LNCaP clone FGC (cell line): ENCODE measurements at regions not wholly inside any gene's neighbourhood (a gene's known extent, or its start where the extent isn't known, plus 50 kb on each side); places are given as distances from the start of the nearest gene placed in this dataset.
A peak's percentile ranks its signal among the peaks of the same experiment; 100 is the strongest.

ENCODE experiments used
- DNase-seq: peaks from one replicate; pipeline ENCODE4 v3.0.0-alpha.2; 2011; ENCODE audit warnings: low read depth
- H3K4me3 ChIP-seq: 2 replicates; pipeline ENCODE4 v1.5.1; 2011; ENCODE audit warnings: mild to moderate bottlenecking, low read depth, low read length, control low read depth
- TF ChIP-seq, protein P1 (sequence below): IDR thresholded peaks from 2 replicates; pipeline ENCODE4 v1.5.1; 2012; ENCODE audit warnings: mild to moderate bottlenecking; ENCODE audit not compliant: control insufficient read depth, insufficient read depth; ENCODE audit errors: extremely low read depth

GRCh38 chr18:44320619-44321460 lies 359.8 kb upstream of the SETBP1 start:
- TF ChIP-seq, protein P1, sequence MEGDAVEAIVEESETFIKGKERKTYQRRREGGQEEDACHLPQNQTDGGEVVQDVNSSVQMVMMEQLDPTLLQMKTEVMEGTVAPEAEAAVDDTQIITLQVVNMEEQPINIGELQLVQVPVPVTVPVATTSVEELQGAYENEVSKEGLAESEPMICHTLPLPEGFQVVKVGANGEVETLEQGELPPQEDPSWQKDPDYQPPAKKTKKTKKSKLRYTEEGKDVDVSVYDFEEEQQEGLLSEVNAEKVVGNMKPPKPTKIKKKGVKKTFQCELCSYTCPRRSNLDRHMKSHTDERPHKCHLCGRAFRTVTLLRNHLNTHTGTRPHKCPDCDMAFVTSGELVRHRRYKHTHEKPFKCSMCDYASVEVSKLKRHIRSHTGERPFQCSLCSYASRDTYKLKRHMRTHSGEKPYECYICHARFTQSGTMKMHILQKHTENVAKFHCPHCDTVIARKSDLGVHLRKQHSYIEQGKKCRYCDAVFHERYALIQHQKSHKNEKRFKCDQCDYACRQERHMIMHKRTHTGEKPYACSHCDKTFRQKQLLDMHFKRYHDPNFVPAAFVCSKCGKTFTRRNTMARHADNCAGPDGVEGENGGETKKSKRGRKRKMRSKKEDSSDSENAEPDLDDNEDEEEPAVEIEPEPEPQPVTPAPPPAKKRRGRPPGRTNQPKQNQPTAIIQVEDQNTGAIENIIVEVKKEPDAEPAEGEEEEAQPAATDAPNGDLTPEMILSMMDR: no peak
- no peak overlapping the region for H3K4me3 ChIP-seq
- no peak for DNase-seq

GRCh38 chr18:44321868-44322590 lies 358.7 kb upstream of the SETBP1 start:
- H3K4me3 ChIP-seq: no peak overlapping the region
- TF ChIP-seq, protein P1: no peak
- no peak for DNase-seq

- H3K4me3 ChIP-seq: no peak overlapping the region
- TF ChIP-seq, protein P1: no peak
- no peak for DNase-seq
Observed at GRCh38 chr18:44323125-44323524, 357.6 kb upstream of the SETBP1 start.

DNA sequence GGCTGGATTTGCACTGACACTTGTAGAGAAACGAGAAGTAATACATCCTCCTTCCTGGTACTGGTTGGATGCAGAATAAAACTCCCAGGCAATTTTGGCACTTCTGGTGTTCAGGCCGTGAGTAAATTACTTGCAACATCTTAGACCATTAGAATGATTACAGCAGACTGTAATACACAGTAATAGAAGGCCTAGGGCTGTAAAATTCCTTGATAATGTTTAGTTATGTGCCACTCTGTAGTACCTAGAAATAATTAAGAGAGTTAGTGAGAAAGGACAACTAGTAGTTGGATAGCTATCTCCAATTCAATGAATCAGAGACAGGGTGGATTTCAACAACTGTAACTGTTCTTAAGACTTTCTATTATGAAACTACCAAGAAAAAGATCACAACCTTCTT lies 356.3 kb upstream of the SETBP1 start:
- TF ChIP-seq, protein P1: no peak

DNA sequence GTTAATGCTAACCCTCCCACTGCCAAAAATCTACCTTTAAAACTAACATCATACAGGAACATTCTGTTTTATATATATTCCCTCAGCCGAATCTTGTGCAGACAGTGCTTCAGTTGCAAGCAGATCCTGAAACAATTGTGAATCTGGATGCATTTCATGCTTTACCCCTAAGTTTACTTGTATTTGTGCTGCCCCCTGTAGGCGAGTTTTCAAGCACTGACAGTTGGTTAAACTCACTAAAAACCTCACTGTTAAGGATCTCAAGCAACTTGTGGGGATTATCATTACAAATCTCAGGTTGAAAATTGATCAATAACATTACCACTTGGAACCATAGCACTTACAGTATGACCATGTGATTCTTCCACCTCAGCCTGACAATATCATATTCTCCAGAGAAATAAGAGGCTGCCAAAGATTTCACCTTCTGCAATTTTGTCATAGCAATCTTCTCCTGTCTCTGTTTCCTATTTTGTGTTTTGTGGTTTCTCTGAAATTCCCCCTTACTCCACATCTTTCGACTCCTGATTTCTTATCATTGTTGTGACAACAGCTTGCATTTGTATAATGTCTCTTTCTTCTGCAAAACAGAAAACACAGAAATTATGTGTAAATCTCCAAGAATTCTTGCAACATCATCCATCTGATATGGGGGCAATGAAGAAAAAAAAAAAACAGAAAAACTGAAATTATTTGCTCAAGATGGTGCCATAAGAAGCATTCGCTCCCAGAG lies 354.6 kb upstream of the SETBP1 start:
- TF ChIP-seq, protein P1: peak; percentile 51
- DNase-seq: peak; percentile 69
- H3K4me3 ChIP-seq: no peak overlapping the region

More for the DNA sequence above, 356.3 kb upstream of the SETBP1 start:
- no peak overlapping the region for H3K4me3 ChIP-seq
- DNase-seq: no peak

GRCh38 chr18:44331656-44332570 lies 348.8 kb upstream of the SETBP1 start:
- no peak overlapping the region for H3K4me3 ChIP-seq
- DNase-seq: peak; percentile 58
- TF ChIP-seq, protein P1: no peak
